Fibroblast of mammary gland (primary cell): ENCODE measurements at regions not wholly inside any gene's neighbourhood (a gene's known extent, or its start where the extent isn't known, plus 50 kb on each side); places are given as distances from the start of the nearest gene placed in this dataset.

Experiments
- DNase-seq: peaks from one replicate; pipeline ENCODE4 v3.0.0-alpha.2; 2010; ENCODE audit warnings: low read depth
- H3K4me3 ChIP-seq: 2 replicates; pipeline ENCODE4 v1.5.1; 2011; ENCODE audit warnings: low read depth, mild to moderate bottlenecking, low read length, moderate library complexity; ENCODE audit not compliant: control insufficient read depth
- CTCF ChIP-seq: conservative IDR thresholded peaks from 2 replicates; pipeline ENCODE4 v1.5.1; 2011; ENCODE audit warnings: low read depth, low read length, inconsistent platforms; ENCODE audit not compliant: control insufficient read depth, insufficient read depth

GRCh38 chr6:48311301-48311700, 200.3 kb upstream of the PTCHD4 start:
- TF ChIP-seq CTCF, result no peak
- no peak overlapping the region for H3K4me3 ChIP-seq
- DNase-seq, result peak; percentile 13

- no peak for DNase-seq
- no peak for TF ChIP-seq CTCF
Observed at GRCh38 chr6:48307573-48307972, 196.6 kb upstream of the PTCHD4 start.

GRCh38 chr6:48290595-48290994, 179.6 kb upstream of the PTCHD4 start:
- no peak for TF ChIP-seq CTCF
- H3K4me3 ChIP-seq, result no peak overlapping the region
- DNase-seq, result no peak

More at GRCh38 chr6:48307573-48307972, 196.6 kb upstream of the PTCHD4 start:
- no peak overlapping the region for H3K4me3 ChIP-seq

- no peak overlapping the region for H3K4me3 ChIP-seq
- no peak for TF ChIP-seq CTCF
- no peak for DNase-seq
Observed at GRCh38 chr6:48289841-48290240, 178.8 kb upstream of the PTCHD4 start.

GRCh38 chr6:48281217-48281616, 170.2 kb upstream of the PTCHD4 start:
- TF ChIP-seq CTCF, result no peak
- no peak overlapping the region for H3K4me3 ChIP-seq
- DNase-seq, result no peak

- DNase-seq, result no peak
- H3K4me3 ChIP-seq, result no peak overlapping the region
- TF ChIP-seq CTCF, result no peak
Observed at GRCh38 chr6:48280035-48280620, 169.1 kb upstream of the PTCHD4 start.

GRCh38 chr6:48278261-48278660, 167.3 kb upstream of the PTCHD4 start:
- no peak for TF ChIP-seq CTCF
- no peak overlapping the region for H3K4me3 ChIP-seq
- no peak for DNase-seq
